Renal cortical epithelial cell (primary cell): ENCODE measurements at regions not wholly inside any gene's neighbourhood (a gene's known extent, or its start where the extent isn't known, plus 50 kb on each side); places are given as distances from the start of the nearest gene placed in this dataset.
A peak's percentile ranks its signal among the peaks of the same experiment; 100 is the strongest.
"Not testable (repeated sequence)": the region's sequence is repeated elsewhere in the genome, so short reads cannot be mapped to it uniquely, and the experiment has no call there.

Experiments used
- DNase-seq: peaks from one replicate; pipeline ENCODE4 v3.0.0-alpha.2; 2011; ENCODE audit warnings: low read depth

GRCh38 chr7:35152059-35152458 lies 101.8 kb downstream of the TBX20 start:
- DNase-seq = not testable (repeated sequence)

GRCh38 chr7:35148030-35148429 lies 105.9 kb downstream of the TBX20 start:
- not testable (repeated sequence) for DNase-seq

DNA sequence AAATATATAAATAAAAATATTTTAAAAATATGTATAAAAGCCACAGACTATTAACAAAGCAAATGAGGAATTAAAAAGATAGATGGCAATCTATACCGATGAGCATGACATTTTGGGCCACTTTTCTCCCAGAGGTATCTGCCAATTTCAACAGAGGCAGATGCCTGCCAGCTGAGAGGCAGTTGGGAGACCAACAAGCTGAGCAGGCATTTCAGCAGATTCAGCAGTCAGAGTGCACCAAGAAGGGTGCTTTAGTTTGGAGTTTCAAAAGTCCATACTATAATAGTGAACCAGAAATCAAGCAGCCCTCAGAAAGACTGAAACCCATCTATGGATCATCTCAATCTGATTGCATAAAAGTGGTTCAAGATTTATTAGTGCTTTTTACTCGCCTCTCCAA lies 104.8 kb upstream of the DPY19L1 start:
- not testable (repeated sequence) for DNase-seq

DNA sequence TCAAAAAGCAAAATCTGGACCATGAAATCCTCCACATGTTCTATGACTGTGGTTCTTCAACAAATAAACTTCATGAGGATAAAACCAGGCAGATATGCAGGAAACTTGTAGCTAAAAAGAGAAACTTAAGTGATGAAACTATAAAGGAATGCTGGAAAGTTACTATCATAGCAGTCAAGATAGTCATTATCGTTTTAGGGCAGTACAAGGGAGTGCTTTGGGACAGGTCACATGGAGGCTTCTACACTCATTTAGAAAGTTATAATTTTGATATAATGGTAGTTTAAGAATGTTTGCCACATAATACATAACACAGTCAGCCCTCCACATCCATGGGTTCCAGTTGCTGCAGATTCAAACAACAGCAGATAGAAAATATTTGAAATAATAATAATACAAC lies 102.0 kb upstream of the DPY19L1 start:
- DNase-seq = not testable (repeated sequence)

DNA sequence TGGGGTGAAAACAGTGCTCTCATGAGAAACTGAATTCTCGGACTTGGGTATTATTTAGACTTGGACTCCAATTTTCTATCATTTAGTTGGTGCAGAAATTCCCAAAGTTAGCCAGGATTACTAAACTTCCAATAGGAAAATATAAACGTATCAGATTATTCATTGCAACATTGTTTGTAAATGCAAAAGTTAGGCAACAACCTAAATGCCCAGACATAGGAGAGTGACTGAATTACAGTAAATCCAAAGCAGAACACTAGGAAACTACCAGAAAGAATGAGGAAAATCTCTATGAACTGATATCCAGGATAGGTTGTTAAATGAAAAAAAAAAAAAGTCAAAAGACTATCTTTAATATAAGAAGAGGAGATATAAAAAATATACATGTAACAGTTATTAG lies 96.2 kb upstream of the DPY19L1 start:
- DNase-seq = not testable (repeated sequence)

GRCh38 chr7:35133011-35133410 lies 95.7 kb upstream of the DPY19L1 start:
- not testable (repeated sequence) for DNase-seq

GRCh38 chr7:35128662-35129061 lies 91.4 kb upstream of the DPY19L1 start:
- not testable (repeated sequence) for DNase-seq

DNA sequence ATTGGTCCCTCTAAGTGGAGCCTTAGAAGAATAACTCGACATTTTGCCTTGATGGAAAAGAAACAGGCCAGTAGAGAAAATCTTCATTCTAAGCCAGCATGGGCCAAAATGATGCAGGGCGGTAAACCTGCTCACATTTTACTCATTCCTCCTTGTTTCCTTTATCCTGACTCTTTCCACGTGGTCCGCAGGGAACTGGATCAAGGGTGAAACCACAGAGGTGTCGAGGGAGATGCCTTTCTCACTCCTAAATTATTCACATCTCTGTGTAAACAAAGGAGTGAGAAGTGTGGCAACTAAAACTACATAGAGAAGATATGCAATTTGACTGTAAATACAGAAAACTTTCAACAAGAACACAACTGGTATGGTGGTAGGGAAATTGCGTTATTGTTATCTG lies 81.2 kb upstream of the DPY19L1 start:
- DNase-seq = peak; percentile 15

DNA sequence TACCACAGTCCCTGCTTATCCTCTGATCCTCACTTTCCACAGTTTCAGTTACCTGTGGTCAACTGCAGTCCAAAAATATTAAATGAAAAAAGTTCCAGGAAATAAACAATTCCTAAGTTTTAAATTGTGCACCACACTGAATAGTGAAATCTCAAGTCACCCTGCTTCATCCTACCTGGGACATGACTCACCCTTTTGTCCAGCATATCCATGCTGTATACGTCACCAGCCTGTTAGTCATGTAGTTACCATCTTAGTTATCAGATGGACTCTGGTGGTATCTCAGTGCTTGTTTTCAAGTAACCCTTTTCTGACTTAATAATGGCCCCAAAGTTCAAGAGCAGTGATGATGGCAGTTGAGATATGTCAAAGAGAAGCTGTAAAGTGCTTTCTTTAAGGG lies 69.4 kb upstream of the DPY19L1 start:
- peak; percentile 64 for DNase-seq

GRCh38 chr7:35105511-35105910 lies 68.2 kb upstream of the DPY19L1 start:
- DNase-seq = not testable (repeated sequence)

GRCh38 chr7:35102845-35103244 lies 65.6 kb upstream of the DPY19L1 start:
- DNase-seq = not testable (repeated sequence)

DNA sequence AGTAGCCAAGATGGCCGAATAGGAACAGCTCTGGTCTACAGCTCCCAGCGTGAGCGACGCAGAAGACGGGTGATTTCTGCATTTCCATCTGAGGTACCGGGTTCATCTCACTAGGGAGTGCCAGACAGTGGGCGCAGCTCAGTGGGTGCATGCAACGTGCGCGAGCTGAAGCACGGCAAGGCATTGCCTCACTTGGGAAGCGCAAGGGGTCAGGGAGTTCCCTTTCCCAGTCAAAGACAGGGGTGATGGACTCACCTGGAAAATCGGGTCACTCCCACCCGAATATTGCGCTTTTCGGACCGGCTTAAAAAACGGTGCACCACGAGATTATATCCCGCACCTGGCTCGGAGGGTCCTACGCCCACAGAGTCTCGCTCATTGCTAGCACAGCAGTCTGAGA lies 55.7 kb upstream of the DPY19L1 start:
- DNase-seq = not testable (repeated sequence)
